Aorta (tissue), 5 donors: ENCODE measurements at regions not wholly inside any gene's neighbourhood (a gene's known extent, or its start where the extent isn't known, plus 50 kb on each side); places are given as distances from the start of the nearest gene placed in this dataset.

Source experiments
- ATAC-seq: fragments of 200-7000 bp; cut with Tn5 transposase; one replicate; pipeline ENCODE4 v1.9.1; 2022; ENCODE audit warnings: moderate library complexity; ENCODE audit not compliant: low FRiP score
- DNase-seq, 2 donors: peaks; one replicate each; pipeline ENCODE4 v3.0.0-alpha.2; 2020
- H3K27ac ChIP-seq, 2 donors: one replicate each; pipeline ENCODE4 v1.5.1; 2013; ENCODE audit warnings: low read length in 2 of 2, mild to moderate bottlenecking in 2 of 2, moderate library complexity in 2 of 2, control low read depth in 1 of 2, inconsistent platforms in 1 of 2, low read depth in 1 of 2
- H3K27me3 ChIP-seq, 2 donors: one replicate each; pipeline ENCODE4 v1.6.1; 2013; ENCODE audit warnings: control low read depth in 1 of 2, low read length in 1 of 2, mild to moderate bottlenecking in 1 of 2, moderate library complexity in 1 of 2; ENCODE audit not compliant: insufficient read depth in 2 of 2, control insufficient read depth in 1 of 2
- H3K36me3 ChIP-seq, 2 donors: one replicate each; pipeline ENCODE4 v1.6.1; 2013; ENCODE audit warnings: control low read depth in 1 of 2, low read length in 1 of 2, mild to moderate bottlenecking in 1 of 2; ENCODE audit not compliant: insufficient read depth in 2 of 2, control insufficient read depth in 1 of 2
- H3K4me1 ChIP-seq, 2 donors: one replicate each; pipeline ENCODE4 v1.6.1; 2013; ENCODE audit warnings: low read length in 2 of 2, control low read depth in 1 of 2, mild to moderate bottlenecking in 1 of 2, moderate library complexity in 1 of 2; ENCODE audit not compliant: insufficient read depth in 2 of 2, control insufficient read depth in 1 of 2
- H3K4me3 ChIP-seq, 2 donors: one replicate each; pipeline ENCODE4 v1.5.1; 2013; ENCODE audit warnings: low read length in 2 of 2, control low read depth in 1 of 2, mild to moderate bottlenecking in 1 of 2
- H3K9me3 ChIP-seq: one replicate; pipeline ENCODE4 v1.6.1; 2013; ENCODE audit warnings: mild to moderate bottlenecking, low read length; ENCODE audit not compliant: control insufficient read depth
- WGBS, 2 donors: extraction: QIAGEN DNeasy Blood & Tissue Kit; methylation state at CpG; one replicate each; pipeline ENCODE4 v1.1.7; 2013; 5-methylcytosine and 5-hydroxymethylcytosine counted together
- intact Hi-C, 2 donors: fragments of 100-400 bp; cut with DNase I; formaldehyde crosslinking; loops; one replicate each; pipeline versions ENCODE4 v1.14.2 to v1.15.0; 2022
- donor health status: healthy with polysubstance abuse.
- donor health status: Bipolar disorder and iron deficiency.
- donor health status: DM: no; HTN: no; CAD: no.
- donor health status: DM: no; HTN: no; CAD: no.
- donor health status: DM: yes; HTN: yes; CAD: no.

DNA sequence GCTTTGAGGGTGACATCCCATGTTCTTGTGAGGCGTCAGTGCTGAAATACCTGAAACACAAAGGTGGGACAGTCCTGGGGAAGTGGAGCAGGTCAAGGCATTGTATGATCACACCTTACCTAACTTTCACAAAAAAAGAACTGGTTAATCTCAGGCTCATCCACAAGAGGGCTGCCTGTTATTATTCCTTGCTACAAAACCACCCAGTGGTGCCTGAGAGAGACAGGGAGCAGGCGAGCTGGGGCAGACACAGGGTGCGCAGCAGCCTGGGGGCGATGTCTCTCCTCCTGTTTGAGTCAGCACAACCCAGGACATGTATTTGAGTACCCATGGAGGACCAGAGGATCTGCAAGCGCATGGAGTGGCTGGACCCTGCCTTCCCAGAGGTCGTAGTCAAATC lies 316.8 kb upstream of the ATP10A start:
- intact Hi-C loops, result no loop called here
- no peak for ATAC-seq

DNA sequence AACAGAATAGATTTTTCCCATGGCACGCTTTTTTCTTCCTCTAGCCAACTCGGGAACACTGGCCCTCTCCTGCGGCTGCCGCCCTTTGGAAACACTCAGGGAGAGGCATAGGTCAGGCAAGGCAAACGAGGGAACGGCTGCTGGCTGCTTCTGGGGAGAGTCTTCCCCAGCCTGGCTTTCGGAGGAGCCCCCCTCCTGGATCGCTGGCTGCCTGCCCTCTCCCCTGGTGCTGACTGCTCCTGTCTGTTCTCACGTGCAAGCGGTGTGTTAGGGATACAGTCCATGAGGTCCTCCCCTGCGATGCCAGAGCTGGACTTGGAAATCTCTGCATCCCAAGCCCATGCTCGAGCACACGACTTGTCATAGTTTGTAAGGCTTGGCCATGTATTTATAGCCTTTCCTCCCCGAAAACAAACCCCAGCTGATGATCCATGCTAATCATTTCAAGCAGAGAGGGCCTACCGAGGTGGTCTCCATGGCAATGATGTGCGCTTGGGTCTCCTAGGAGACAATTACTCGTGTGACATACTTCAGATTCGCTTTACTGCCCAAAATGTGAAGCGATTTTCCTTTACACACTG lies 315.6 kb upstream of the ATP10A start:
- H3K4me1 ChIP-seq, result no peaks in the 10 kb centered on the region
- intact Hi-C loops, result no loop called here

More for the DNA sequence above, 316.8 kb upstream of the ATP10A start:
- 49% methylated on average over 6 of the region's 6 CpGs for WGBS, 2 donors
- Histone ChIP-seq H3K4me1 (no peaks in the 10 kb centered on the region), H3K27me3 (no peaks in the 10 kb centered on the region), H3K9me3 (peaks cover 3% of the 10 kb centered on the region), H3K36me3 (no peaks in the 10 kb centered on the region), H3K4me3 (no peak overlapping the region), H3K27ac (no peak overlapping the region)
- no peak for DNase-seq

DNA sequence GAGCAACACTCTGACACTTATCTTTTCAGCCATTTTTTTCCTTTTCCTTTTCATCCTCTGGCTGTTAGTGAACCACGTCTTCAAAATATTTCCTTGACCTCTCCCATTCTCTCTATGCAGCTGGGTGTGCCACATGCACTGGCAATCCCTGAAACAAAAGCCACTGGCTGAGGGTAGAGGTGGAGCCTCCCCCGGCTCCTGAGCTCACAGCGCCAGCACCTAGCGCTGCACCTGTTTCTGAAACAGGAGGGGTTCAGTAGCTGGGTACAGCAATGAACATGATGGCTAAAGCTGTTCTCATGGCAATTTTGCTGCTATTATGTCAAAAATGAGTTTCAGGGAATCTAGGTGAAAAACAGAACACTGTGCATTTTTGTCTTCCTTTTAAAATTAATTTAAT lies 314.7 kb upstream of the ATP10A start:
- intact Hi-C loops, result no loop called here
- Histone ChIP-seq H3K27ac (no peak overlapping the region), H3K4me1 (no peaks in the 10 kb centered on the region), H3K9me3 (no peaks in the 10 kb centered on the region), H3K27me3 (no peaks in the 10 kb centered on the region), H3K4me3 (no peak overlapping the region), H3K36me3 (no peaks in the 10 kb centered on the region)
- DNase-seq (no peak), ATAC-seq (no peak)
- WGBS, 2 donors, result 81 to 83% methylated on average over 4 of the region's 4 CpGs

More for the DNA sequence above, 315.6 kb upstream of the ATP10A start:
- H3K36me3 ChIP-seq, result no peaks in the 10 kb centered on the region
- no peak overlapping the region for H3K4me3 ChIP-seq
- H3K9me3 ChIP-seq, result peaks cover 1% of the 10 kb centered on the region
- 43 to 46% methylated on average over 19 of the region's 19 CpGs for WGBS, 2 donors
- H3K27ac ChIP-seq, result no peak overlapping the region
- no peak for ATAC-seq
- no peak for DNase-seq
- no peaks in the 10 kb centered on the region for H3K27me3 ChIP-seq

DNA sequence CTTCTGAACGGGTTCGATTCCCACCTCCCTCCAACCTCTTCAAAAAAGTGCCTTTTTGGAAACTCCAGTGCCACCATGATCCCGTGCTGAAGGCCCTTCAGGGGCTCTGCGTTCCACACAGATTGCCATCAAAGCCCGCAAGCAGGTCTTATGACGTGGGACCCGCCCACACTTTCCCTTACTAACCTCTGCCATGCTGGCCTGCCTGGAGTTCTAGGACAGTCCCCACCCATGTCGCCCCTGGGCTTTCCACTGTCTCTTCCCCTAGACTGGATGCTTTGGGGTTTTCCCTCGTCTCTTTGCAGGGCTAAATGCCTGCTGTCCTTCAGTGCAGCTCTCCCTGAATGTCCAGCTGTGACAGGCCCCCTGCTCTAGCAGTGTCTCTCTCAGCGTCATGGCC lies 313.7 kb upstream of the ATP10A start:
- no peak for DNase-seq
- Histone ChIP-seq H3K4me1 (no peaks in the 10 kb centered on the region), H3K9me3 (no peaks in the 10 kb centered on the region), H3K36me3 (no peaks in the 10 kb centered on the region), H3K27me3 (no peaks in the 10 kb centered on the region), H3K27ac (no peak overlapping the region), H3K4me3 (no peak overlapping the region)
- WGBS, 2 donors, result 64 to 82% methylated on average over 10 of the region's 10 CpGs
- intact Hi-C loops, result no loop called here
- ATAC-seq, result no peak

DNA sequence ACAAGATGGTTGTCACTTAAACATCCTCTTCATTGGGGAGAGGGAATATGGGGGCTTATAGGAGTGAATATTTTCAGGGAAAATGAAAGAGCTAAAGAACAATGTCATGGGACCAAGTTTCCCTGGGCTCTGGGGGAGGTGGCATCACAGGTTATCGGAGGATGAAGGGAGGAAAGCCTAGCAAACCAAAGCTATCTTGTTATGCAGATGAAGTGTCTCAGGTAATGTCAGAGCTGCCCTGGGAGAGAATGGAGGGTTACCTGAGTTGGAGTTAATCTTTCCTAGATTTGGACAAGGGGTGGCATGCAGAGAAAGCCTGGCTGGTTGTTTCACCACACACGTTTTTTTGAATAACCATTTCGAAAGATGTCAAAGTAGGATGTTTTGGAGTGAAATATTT lies 308.1 kb upstream of the ATP10A start:
- no peak overlapping the region for H3K27ac ChIP-seq
- H3K36me3 ChIP-seq, result no peaks in the 10 kb centered on the region
- no peaks in the 10 kb centered on the region for H3K9me3 ChIP-seq
- no peaks in the 10 kb centered on the region for H3K27me3 ChIP-seq
- ATAC-seq (no peak), DNase-seq (no peak)
- no peak overlapping the region for H3K4me3 ChIP-seq
- intact Hi-C loops, result no loop called here
- 63 to 64% methylated on average over 3 of the region's 3 CpGs for WGBS, 2 donors
- no peaks in the 10 kb centered on the region for H3K4me1 ChIP-seq

DNA sequence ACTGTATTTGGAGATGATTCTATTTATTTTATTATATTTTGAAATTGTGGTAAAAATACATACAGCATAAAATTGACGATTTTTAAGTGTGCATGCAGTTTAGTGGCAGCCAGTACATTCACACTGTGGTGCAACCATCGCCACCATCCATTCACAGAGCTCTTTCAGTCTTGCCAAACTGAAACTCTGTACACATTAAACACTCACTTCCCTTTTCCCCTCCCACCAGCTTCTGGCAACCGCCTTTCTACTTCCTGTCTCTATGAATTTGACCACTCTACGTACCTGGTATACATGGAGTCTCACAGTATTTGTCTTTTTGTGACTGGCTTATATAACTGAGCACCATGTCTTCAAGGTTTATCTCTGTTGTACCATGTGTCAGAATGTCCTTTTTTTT lies 303.3 kb upstream of the ATP10A start:
- DNase-seq (no peak), ATAC-seq (no peak)
- WGBS, 2 donors, result 79 to 81% methylated on average over 4 of the region's 4 CpGs
- H3K36me3 ChIP-seq, result no peaks in the 10 kb centered on the region
- no peak overlapping the region for H3K27ac ChIP-seq
- no peaks in the 10 kb centered on the region for H3K27me3 ChIP-seq
- no peaks in the 10 kb centered on the region for H3K4me1 ChIP-seq
- intact Hi-C loops, result no loop called here
- H3K4me3 ChIP-seq, result no peak overlapping the region
- no peaks in the 10 kb centered on the region for H3K9me3 ChIP-seq

DNA sequence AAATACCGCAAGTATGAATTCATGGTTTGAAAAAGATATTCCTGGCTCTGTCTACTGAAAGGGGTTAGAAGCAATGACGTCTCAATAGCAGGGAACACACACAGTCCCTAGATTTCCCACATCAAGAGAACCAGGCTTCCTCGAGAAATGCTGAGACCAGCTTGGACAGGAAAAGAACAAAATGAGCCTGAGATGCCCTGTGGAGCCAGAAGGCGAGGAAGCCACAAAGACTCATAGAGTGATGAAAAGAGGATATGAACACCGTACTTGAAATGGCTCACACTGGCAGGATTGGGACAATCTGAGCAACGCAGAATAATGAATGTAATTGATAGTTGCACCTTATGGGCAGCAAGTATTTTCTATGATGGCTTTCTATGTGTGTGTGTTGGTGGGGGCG lies 302.4 kb upstream of the ATP10A start:
- DNase-seq, result no peak
- WGBS, 2 donors, result 77 to 82% methylated on average over 7 of the region's 7 CpGs
- ATAC-seq, result no peak
- H3K4me1 ChIP-seq, result no peaks in the 10 kb centered on the region
- intact Hi-C loops, result no loop called here
- H3K9me3 ChIP-seq, result no peaks in the 10 kb centered on the region
- no peak overlapping the region for H3K27ac ChIP-seq
- no peaks in the 10 kb centered on the region for H3K36me3 ChIP-seq
- no peaks in the 10 kb centered on the region for H3K27me3 ChIP-seq
- no peak overlapping the region for H3K4me3 ChIP-seq

DNA sequence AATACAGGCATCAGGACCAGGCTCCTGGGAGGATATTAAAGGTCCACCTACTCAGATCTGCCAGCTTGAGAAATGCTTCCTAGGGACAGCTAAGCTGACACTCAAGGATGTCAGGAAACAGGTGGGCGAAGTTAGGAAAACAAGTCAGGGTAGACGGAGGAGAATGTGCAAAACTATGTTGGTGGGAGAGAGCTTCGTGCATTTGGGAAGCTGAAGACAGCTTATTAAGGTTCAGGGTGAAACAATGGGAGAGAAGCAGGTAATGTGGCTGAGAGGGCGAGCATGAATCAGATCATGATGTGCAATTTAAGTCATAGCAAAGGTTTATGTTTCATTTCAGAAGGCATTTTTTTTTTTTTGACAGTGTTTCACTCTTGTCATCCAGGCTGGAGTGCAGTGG lies 297.2 kb upstream of the ATP10A start:
- H3K36me3 ChIP-seq, result no peaks in the 10 kb centered on the region
- ATAC-seq, result no peak
- H3K9me3 ChIP-seq, result peaks cover 2% of the 10 kb centered on the region
- intact Hi-C loops, result no loop called here
- no peak overlapping the region for H3K27ac ChIP-seq
- H3K4me3 ChIP-seq, result no peak overlapping the region
- no peaks in the 10 kb centered on the region for H3K4me1 ChIP-seq
- 73 to 79% methylated on average over 4 of the region's 4 CpGs for WGBS, 2 donors
- H3K27me3 ChIP-seq, result no peaks in the 10 kb centered on the region
- DNase-seq, result no peak

DNA sequence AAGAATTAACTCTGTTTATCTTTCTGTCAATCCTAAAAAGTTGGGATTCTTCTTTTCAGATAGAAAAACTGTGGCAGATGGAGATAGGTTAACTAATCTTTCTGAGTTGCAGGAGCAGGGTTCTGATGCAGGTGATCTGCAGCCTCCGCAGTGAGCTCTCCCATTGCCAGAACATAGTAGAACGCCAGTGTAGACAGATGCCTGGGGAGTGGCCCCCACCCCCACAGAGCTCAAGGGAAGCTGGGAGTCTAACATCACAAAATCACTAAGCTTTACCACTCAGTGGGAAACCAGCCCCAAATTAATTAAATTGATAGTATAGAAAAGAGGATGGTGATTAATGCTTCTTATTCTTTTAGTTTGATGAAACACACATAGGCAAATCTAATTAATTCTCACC lies 295.0 kb upstream of the ATP10A start:
- no peak overlapping the region for H3K27ac ChIP-seq
- H3K9me3 ChIP-seq, result peaks cover 2% of the 10 kb centered on the region
- H3K4me1 ChIP-seq, result no peaks in the 10 kb centered on the region
- WGBS, 2 donors, result 91 to 96% methylated on average over 2 of the region's 2 CpGs
- intact Hi-C loops, result no loop called here
- H3K36me3 ChIP-seq, result no peaks in the 10 kb centered on the region
- DNase-seq, result no peak
- no peak overlapping the region for H3K4me3 ChIP-seq
- H3K27me3 ChIP-seq, result no peaks in the 10 kb centered on the region
- no peak for ATAC-seq
